ENCODE measurements at regions not wholly inside any gene's neighbourhood (a gene's known extent, or its start where the extent isn't known, plus 50 kb on each side); places are given as distances from the start of the nearest gene placed in this dataset.

DNA sequence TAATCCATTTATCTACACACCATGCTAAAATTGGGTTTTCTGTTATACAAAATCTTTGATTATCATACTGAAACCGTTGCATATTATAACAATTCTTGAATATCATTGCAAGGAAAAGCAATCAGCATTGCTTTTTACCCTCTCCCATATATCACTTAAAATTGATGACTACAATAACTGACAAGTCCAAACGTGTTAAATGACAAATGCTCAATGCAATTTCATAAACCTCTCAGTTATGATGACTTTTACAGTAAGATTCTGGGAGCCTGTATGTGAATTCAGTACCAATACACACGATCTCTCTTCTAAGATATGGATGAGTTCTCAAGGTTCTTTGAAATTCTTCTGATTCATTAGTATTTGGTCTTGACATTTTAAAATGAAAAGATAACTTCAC, 368.5 kb upstream of the TRIB2 start:
- TF ChIP-seq ZFX (IDR thresholded peaks at IDR 0.05; ENCODE audit: borderline replicate concordance) (no peak), CTCF (IDR thresholded peaks at IDR 0.05) (no peak)
- no peak overlapping the region for H3K27ac ChIP-seq

GRCh38 chr2:12350821-12351220, 365.9 kb upstream of the TRIB2 start:
- TF ChIP-seq ZFX (IDR thresholded peaks at IDR 0.05; ENCODE audit: borderline replicate concordance) (no peak), CTCF (IDR thresholded peaks at IDR 0.05) (no peak)

GRCh38 chr2:12352889-12353288, 363.8 kb upstream of the TRIB2 start:
- no peak for TF ChIP-seq CTCF (IDR thresholded peaks at IDR 0.05)
- no peak overlapping the region for H3K27ac ChIP-seq

More at GRCh38 chr2:12350821-12351220, 365.9 kb upstream of the TRIB2 start:
- H3K27ac ChIP-seq, result no peak overlapping the region

- H3K27ac ChIP-seq, result no peak overlapping the region
- TF ChIP-seq ZFX (IDR thresholded peaks at IDR 0.05; ENCODE audit: borderline replicate concordance) (no peak), CTCF (IDR thresholded peaks at IDR 0.05) (no peak)
Measured at GRCh38 chr2:12361506-12361905, 355.2 kb upstream of the TRIB2 start.

- H3K27ac ChIP-seq, result no peak overlapping the region
- TF ChIP-seq ZFX (IDR thresholded peaks at IDR 0.05; ENCODE audit: borderline replicate concordance), result no peak
- TF ChIP-seq CTCF (IDR thresholded peaks at IDR 0.05), result no peak
Measured at GRCh38 chr2:12363138-12363537, 353.6 kb upstream of the TRIB2 start.

GRCh38 chr2:12363569-12363968, 353.2 kb upstream of the TRIB2 start:
- no peak for TF ChIP-seq CTCF (IDR thresholded peaks at IDR 0.05)
- TF ChIP-seq ZFX (IDR thresholded peaks at IDR 0.05; ENCODE audit: borderline replicate concordance), result no peak

DNA sequence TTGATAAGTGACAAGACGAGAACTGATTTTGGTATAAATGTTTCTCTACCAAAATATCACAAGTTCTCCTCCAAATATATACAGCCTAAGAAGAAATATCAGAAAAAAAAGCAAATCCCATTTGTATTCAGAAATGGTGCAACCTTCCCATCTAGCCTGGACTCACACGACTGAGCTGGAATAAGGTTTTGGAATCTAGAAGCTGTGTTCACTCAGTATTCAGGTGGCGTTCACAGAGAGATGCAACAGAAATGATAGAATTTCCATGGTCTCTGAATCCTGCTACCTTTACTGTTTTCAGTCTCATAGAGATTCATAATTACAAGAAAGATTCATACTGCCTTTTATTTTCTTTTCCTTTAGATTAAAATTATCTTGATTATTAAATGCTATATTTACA, 347.2 kb upstream of the TRIB2 start:
- TF ChIP-seq ZFX (IDR thresholded peaks at IDR 0.05; ENCODE audit: borderline replicate concordance) (no peak), CTCF (IDR thresholded peaks at IDR 0.05) (no peak)
- H3K27ac ChIP-seq, result no peak overlapping the region

More at GRCh38 chr2:12363569-12363968, 353.2 kb upstream of the TRIB2 start:
- H3K27ac ChIP-seq, result no peak overlapping the region

Measured in 22Rv1 (cell line).